ENCODE measurements at regions not wholly inside any gene's neighbourhood (a gene's known extent, or its start where the extent isn't known, plus 50 kb on each side); places are given as distances from the start of the nearest gene placed in this dataset.

GRCh38 chr4:4687100-4687499, 145.3 kb upstream of the STX18 start:
- no peak overlapping the region for H3K4me3 ChIP-seq (replicated peaks; ENCODE audit: low read depth, low read length)
- DNase-seq (ENCODE audit: extremely low read depth, low read depth): no peak
- TF ChIP-seq CTCF (IDR thresholded peaks at IDR 0.05; ENCODE audit: low read depth, low read length, missing control alignments): no peak

GRCh38 chr4:4685810-4686795, 144.3 kb upstream of the STX18 start:
- no peak overlapping the region for H3K4me3 ChIP-seq (replicated peaks; ENCODE audit: low read depth, low read length)
- DNase-seq (ENCODE audit: extremely low read depth, low read depth): no peak
- TF ChIP-seq CTCF (IDR thresholded peaks at IDR 0.05; ENCODE audit: low read depth, low read length, missing control alignments): no peak

GRCh38 chr4:4681653-4682052, 139.8 kb upstream of the STX18 start:
- no peak for DNase-seq (ENCODE audit: extremely low read depth, low read depth)
- H3K4me3 ChIP-seq (replicated peaks; ENCODE audit: low read depth, low read length): no peak overlapping the region
- TF ChIP-seq CTCF (IDR thresholded peaks at IDR 0.05; ENCODE audit: low read depth, low read length, missing control alignments): no peak

- H3K4me3 ChIP-seq (replicated peaks; ENCODE audit: low read depth, low read length): no peak overlapping the region
- TF ChIP-seq CTCF (IDR thresholded peaks at IDR 0.05; ENCODE audit: low read depth, low read length, missing control alignments): no peak
- DNase-seq (ENCODE audit: extremely low read depth, low read depth): no peak
Measured at GRCh38 chr4:4680758-4681157, 138.9 kb upstream of the STX18 start.

- TF ChIP-seq CTCF (IDR thresholded peaks at IDR 0.05; ENCODE audit: low read depth, low read length, missing control alignments): no peak
- no peak overlapping the region for H3K4me3 ChIP-seq (replicated peaks; ENCODE audit: low read depth, low read length)
- no peak for DNase-seq (ENCODE audit: extremely low read depth, low read depth)
Measured at GRCh38 chr4:4680243-4680642, 138.4 kb upstream of the STX18 start.

GRCh38 chr4:4677556-4678522, 136.0 kb upstream of the STX18 start:
- no peak overlapping the region for H3K4me3 ChIP-seq (replicated peaks; ENCODE audit: low read depth, low read length)
- peak; percentile 70 for DNase-seq (ENCODE audit: extremely low read depth, low read depth)
- peak; percentile 80 for TF ChIP-seq CTCF (IDR thresholded peaks at IDR 0.05; ENCODE audit: low read depth, low read length, missing control alignments)
